Lung microvascular endothelial cell (primary cell): ENCODE measurements at regions not wholly inside any gene's neighbourhood (a gene's known extent, or its start where the extent isn't known, plus 50 kb on each side); places are given as distances from the start of the nearest gene placed in this dataset.

Experiments
- DNase-seq, 2 donors: peaks; one replicate each; pipeline versions ENCODE4 v3.0.0 to v3.0.0-alpha.2; 2010; ENCODE audit warnings: low read depth in 2 of 2

- no peak for DNase-seq
These were observed 83.5 kb upstream of the MAX start for GRCh38 chr14:65185829-65186228.

- DNase-seq = no peak
These were observed 84.6 kb upstream of the MAX start for GRCh38 chr14:65186951-65187350.

- DNase-seq = no peak
These were observed 85.2 kb upstream of the MAX start for GRCh38 chr14:65187421-65188049.

DNA sequence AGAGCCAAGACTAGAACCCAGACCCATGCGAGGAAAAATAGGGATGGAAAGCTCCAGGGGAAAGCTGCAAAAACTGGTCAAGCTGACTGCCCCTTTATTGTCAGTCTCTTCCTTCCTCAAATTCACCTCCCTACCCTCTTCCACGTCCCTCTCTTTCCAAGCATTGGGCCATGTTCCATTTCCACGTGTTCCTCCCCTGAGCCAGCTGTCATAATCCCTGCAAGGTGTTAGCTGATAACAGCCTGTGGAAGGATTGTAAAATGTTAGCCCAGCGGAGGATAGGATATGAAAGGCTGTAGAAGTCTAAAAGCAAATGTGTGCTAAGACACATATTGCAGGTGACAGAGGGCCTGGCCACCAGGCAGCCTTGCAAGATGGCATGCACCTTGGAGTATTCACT is 88.0 kb upstream of the MAX start:
- DNase-seq = no peak

- no peak for DNase-seq
These were observed 89.4 kb upstream of the MAX start for GRCh38 chr14:65191716-65192115.

- no peak for DNase-seq
These were observed 90.4 kb upstream of the MAX start for GRCh38 chr14:65192686-65193085.

- no peak for DNase-seq
These were observed 91.7 kb upstream of the MAX start for GRCh38 chr14:65193916-65194590.

- DNase-seq = no peak
These were observed 92.9 kb upstream of the MAX start for GRCh38 chr14:65195042-65195719.

DNA sequence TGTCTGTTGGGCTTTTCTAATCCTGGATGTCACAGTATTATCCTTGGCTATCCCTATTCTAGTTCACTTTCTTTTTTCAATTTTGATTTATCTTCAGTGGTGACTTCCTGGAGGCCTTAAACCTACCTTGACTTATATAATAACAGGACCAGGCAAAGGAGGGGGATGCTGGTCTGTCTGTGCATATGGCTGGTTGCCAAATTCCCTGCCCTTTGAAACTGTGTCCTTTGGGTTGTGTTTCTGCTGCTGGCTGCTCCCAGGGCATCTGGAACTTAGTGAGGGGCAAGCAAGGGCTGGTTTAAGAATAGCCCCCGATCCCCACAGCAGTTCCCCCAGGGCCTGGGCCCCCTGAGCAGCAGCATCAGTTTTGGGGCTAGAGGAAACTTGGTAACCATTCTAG is 96.0 kb upstream of the MAX start:
- DNase-seq = no peak

DNA sequence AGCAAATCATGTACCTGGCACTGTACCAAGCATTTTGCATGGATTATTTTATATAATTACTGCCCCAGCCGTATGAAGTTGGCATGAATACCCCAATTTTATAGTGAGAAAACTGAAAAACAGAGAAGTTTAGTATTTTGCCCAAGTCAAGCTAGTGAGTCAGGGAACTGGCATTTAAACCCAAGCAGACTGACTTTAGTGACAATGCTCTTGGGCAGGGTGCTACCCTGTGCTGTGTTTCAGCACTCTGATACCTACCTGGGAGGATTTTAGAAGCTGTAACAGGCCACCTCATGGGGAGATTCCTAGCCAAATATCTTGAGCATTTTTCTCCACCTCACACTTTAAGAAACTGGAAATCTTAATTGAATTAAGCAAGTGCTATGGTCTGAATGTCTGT is 98.1 kb upstream of the MAX start:
- DNase-seq = no peak

DNA sequence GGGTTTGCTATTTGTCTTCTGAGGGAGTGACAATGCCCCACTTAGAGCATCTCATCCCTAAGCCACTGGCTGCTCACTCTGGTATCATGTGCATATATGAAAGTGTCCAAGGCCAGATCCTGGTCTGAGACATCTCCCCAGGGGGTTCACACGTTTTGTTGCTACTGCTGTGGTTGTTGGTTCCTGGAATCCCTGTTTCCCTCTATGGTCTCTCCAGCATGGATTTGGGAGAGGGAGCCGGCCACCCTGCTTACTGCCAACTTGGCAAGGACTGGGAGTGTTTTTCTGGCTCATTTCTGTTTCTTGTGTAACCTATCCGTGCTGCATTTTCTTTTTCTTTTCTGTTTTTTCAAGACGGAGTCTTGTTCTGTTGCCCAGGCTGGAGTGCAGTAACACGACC is 101.3 kb upstream of the MAX start:
- no peak for DNase-seq

DNA sequence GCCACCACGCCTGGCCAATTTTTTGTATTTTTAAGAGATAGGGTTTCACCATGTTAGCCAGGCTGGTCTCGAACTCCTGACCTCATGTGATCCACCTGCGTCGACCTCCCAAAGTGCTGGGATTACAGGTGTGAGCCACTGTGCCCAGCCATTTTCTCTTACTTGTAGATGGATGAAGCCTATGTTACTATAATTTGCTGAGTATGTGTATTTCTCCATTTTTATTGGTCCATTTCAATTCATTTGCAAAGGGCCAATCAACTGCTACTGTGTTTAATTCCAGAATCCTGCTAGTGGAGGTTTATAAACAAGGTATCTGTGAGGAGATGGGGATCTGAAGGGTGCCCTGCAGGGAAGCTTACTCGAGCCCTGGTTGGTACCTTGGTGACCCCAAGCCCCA is 101.7 kb upstream of the MAX start:
- no peak for DNase-seq

DNA sequence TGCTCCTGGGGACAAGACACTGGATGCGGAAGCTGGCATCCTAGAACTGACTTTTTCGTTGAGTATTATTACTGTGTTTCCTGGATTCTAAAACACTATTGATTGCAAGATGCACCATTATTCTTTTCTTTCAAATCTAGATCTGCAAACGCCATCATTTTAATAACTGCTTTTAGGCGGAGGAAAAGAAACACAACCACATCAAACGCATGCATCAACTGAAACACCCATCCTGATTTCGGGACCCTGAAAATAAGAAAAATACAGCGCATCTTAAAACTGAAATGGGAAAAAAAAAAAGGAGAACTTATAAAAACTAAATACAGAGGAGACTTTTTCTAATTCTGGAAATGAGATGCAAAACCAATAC is 103.7 kb upstream of the MAX start:
- no peak for DNase-seq

- DNase-seq = peak in 1 of 2 donors; percentile 56
These were observed 104.3 kb upstream of the MAX start for GRCh38 chr14:65206448-65207096.

GRCh38 chr14:65208548-65208947 is 106.2 kb upstream of the MAX start:
- no peak for DNase-seq

DNA sequence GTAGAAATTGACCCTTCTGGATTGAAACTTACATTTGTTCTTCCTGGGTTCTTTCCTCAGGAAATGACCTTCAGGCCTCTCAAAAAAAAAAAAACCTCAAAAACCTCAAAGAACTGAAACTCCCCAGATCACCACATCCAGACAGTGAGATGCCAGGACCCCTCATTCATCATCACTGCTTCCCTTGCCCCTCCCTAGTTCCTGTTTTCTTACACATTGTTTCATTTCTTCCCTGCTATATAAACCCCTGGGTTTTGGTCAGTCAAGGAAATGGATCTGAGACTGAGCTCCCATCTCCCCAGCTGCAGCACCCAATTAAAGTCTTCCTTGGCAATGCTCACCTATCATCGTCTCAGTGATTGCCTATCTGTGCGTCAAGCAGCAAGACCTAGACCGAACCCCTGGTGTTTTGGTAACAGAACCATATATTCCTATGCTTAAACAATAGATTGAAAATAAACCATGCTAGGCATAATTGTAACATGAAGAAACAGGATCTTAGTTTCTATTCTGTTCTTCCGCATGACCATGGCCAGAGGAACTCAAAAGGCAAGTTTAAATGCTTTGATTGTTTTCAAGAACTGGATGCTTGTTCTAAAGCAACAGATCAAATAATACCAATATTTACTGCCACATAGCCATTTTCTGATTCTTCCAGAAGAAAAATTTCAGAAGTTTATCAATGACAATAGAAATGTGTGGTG is 108.0 kb upstream of the MAX start:
- DNase-seq = peak in 1 of 2 donors; percentile 57

- no peak for DNase-seq
These were observed 108.5 kb upstream of the MAX start for GRCh38 chr14:65210822-65211182.

DNA sequence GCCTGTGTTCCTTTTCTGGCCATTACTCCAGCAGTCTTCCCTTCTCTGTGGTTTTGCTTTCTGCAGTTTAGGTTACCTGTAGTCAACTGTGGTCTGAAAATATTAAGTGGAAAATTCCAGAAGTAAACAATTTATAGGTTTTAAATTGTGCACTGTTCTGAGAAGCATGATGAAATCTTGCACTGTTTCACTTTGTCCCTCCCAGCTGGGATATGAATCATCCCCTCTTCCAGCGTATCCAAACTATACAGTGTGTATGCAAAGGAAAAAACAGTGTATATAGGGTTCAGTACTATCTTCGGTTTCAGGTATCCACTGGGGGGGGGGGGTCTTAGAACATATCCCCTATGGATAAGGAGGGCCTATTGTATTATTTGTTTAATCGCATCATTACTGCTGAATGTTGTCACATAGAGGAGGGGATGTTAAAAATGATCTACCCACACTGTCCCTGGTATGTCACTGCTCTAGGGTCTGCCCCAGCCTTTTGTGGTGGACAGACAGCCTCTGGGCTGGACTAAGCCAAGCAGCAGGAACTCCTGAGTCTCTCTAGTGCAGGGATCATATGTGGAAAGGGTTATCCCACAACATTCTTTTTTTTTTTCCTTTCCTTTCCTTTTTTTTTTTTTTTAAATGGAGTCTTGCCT is 109.1 kb upstream of the MAX start:
- peak; percentile 15 to 71 for DNase-seq

DNA sequence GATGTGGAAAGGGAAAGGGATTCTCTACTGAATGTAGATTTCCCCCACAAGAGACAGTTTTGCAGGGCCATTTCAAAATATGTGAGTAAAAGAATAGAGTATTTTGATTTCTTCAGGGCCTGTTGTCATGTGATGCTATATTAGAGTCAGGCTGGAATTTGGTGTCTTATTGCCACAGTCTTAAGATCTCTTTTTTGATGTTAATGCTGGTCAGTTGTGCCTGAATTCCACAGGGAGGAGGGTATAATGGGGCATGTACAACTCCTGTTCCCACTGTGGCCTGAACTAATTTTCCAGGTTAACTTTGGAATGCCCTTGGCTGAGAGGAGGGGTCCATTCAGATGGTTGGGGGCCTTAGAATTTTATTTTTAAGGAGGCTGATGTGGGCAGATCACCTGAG is 111.0 kb upstream of the MAX start:
- no peak for DNase-seq

DNA sequence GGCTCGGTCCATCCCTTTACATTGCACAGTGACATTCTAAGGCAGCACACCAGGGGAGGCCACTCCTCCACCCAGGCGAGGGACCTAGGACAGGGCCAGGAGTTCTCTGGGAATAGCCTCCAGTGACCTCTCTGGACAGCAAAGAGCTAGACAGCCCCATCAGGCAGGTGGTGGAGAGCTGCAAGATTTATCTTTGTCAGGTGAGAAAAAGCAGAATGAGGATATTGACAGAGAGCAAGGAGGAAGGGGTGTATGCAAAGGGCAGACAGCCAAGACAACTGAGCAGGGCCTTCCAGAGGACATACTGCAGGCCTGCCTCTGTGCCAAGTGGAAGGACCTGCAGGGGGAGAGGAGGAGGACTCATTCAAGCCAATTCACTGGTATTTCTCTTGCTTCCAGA is 112.4 kb upstream of the MAX start:
- no peak for DNase-seq

DNA sequence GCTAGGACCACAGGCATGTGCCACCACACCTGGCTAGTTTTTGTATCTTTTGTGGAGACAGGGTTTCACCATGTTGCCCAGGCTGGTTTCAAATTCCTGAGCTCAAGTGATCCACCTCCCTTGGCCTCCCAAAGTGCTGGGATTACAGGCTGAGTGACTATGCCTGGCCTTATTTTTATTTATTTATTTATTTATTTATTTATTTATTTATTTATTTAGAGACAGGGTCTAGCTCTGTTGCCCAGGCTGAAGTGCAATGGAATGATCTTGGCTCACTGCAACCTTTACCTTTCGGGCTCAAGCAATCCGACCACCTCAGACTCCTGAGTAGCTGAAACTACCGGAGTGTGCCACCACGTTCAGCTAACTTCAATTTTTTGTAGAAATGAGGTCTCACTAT is 117.0 kb upstream of the MAX start:
- DNase-seq = no peak

DNA sequence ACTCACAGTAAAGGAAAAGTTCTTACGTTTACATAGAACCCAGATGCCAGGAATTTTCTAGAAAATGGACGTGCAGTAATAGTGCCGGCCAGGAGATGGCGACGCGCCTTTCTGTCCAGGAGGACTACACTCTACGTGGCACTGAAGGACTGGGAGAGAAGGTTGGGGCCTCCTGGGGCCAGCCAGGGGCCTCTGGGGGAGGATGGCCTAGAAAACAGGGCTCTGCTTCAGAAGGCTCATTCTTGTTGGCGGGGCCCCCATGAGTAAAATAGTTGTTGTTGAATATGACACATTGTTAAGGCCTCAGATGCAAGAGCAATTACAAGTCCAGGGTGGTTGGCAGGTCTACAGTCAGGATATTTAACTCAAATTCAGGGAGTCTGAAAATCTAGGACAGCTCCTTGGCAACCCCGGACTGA is 120.1 kb upstream of the MAX start:
- peak; percentile 60 to 71 for DNase-seq
